Stomach (tissue), 8 donors: ENCODE measurements at regions not wholly inside any gene's neighbourhood (a gene's known extent, or its start where the extent isn't known, plus 50 kb on each side); places are given as distances from the start of the nearest gene placed in this dataset.
"Not testable (repeated sequence)": the region's sequence is repeated elsewhere in the genome, so short reads cannot be mapped to it uniquely, and the experiment has no call there.

Source experiments
- DNase-seq, 2 donors: peaks; one replicate each; pipeline versions ENCODE4 v3.0.0 to v3.0.0-alpha.2; 2013 to 2019
- H3K27ac ChIP-seq, 5 donors: fragments of 200-600 bp in 4 of 5; sonication (generic) in 4 of 5; one replicate each; pipeline ENCODE4 v1.5.1; 2013 to 2019; ENCODE audit warnings: mild to moderate bottlenecking in 1 of 5, moderate library complexity in 1 of 5
- H3K27me3 ChIP-seq, 3 donors: fragments of 200-600 bp; sonication (generic); one replicate each; pipeline ENCODE4 v1.5.1; 2017 to 2019; ENCODE audit warnings: mixed run types in 1 of 3
- H3K36me3 ChIP-seq, 4 donors: fragments of 200-600 bp; sonication (generic); 1 replicate in 3 of 4; 2 replicates in 1 of 4; pipeline ENCODE4 v1.5.1; 2016 to 2019
- H3K4me1 ChIP-seq, 4 donors: fragments of 200-600 bp; sonication (generic); one replicate each; pipeline ENCODE4 v1.5.1; 2016 to 2019
- H3K4me3 ChIP-seq, 4 donors: fragments of 200-600 bp; sonication (generic) in 3 of 4; one replicate each; pipeline ENCODE4 v1.5.1; 2016 to 2019; ENCODE audit warnings: mild to moderate bottlenecking in 1 of 4
- H3K9me3 ChIP-seq, 4 donors: fragments of 200-600 bp; sonication (generic); one replicate each; pipeline ENCODE4 v1.5.1; 2016 to 2019
- EP300 ChIP-seq: sonication (generic); formaldehyde crosslinking; IDR thresholded peaks from one replicate; pipeline ENCODE4 v1.6.1; 2017; ENCODE audit warnings: antibody characterized with exemption
- POLR2A ChIP-seq, 4 donors: fragments of 450-650 bp; IDR thresholded peaks; one replicate each; pipeline ENCODE4 v1.6.1; 2016; ENCODE audit warnings: antibody characterized with exemption in 4 of 4, control low read depth in 2 of 4, mild to moderate bottlenecking in 1 of 4, moderate library complexity in 1 of 4
- POLR2AphosphoS5 ChIP-seq, 3 donors: sonication (generic); formaldehyde crosslinking; IDR thresholded peaks; one replicate each; pipeline ENCODE4 v1.6.1; 2016; ENCODE audit warnings: antibody characterized with exemption in 3 of 3
- WGBS, 5 donors: extraction: QIAGEN DNeasy Blood & Tissue Kit in 3 of 5; methylation state at CpG; one replicate each; pipeline versions ENCODE4 v1.1.5 to v1.1.7; 2013 to 2018; 5-methylcytosine and 5-hydroxymethylcytosine counted together
- intact Hi-C: fragments of 100-400 bp; cut with DNase I; formaldehyde crosslinking; loops from one replicate; pipeline ENCODE4 v1.15.1; 2023; ENCODE audit warnings: low total_unique reads
- TF ChIP-seq, protein P1 (sequence below), 7 experiments: fragments of 450-650 bp in 4 of 7; fragments of 200-600 bp in 3 of 7; sonication (generic) in 3 of 7; IDR thresholded peaks; one replicate each; pipeline ENCODE4 v1.5.1; 2016 to 2019; ENCODE audit warnings: antibody characterized with exemption in 7 of 7, control low read depth in 2 of 7, mild to moderate bottlenecking in 1 of 7
- donor health status: healthy with polysubstance abuse.
- donor health status: Bipolar disorder and iron deficiency.
- donor health status: healthy.

DNA sequence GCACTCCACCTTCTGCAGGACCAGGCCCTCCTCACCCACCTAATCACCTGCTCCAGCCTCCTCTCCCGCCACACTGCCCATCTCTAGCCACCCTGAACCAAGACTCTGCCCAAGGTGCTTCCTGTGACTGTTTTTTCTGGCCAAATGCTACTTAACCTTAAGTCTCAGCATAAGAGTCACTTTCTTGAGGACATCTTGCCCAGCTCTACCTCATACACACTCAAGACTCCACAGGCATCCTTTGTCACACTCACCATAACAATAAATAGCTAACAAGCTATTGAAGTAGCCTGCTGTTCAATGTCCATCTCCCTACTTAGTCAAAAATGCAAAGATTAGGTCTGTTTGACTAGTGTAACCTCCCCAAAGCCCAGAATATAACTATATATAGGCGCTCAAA, 455.4 kb upstream of the NFE2L3 start:
- 69 to 87% (median 71%) methylated on average over 2 of the region's 2 CpGs for WGBS, 5 donors
- intact Hi-C loops = no loop called here
- TF ChIP-seq POLR2AphosphoS5 (IDR thresholded peaks at IDR 0.05) = no peak
- TF ChIP-seq, protein P1, sequence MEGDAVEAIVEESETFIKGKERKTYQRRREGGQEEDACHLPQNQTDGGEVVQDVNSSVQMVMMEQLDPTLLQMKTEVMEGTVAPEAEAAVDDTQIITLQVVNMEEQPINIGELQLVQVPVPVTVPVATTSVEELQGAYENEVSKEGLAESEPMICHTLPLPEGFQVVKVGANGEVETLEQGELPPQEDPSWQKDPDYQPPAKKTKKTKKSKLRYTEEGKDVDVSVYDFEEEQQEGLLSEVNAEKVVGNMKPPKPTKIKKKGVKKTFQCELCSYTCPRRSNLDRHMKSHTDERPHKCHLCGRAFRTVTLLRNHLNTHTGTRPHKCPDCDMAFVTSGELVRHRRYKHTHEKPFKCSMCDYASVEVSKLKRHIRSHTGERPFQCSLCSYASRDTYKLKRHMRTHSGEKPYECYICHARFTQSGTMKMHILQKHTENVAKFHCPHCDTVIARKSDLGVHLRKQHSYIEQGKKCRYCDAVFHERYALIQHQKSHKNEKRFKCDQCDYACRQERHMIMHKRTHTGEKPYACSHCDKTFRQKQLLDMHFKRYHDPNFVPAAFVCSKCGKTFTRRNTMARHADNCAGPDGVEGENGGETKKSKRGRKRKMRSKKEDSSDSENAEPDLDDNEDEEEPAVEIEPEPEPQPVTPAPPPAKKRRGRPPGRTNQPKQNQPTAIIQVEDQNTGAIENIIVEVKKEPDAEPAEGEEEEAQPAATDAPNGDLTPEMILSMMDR (IDR thresholded peaks at IDR 0.05) = no peak
- no peak for TF ChIP-seq POLR2A (IDR thresholded peaks at IDR 0.05)
- TF ChIP-seq EP300 = no peak
- H3K27ac ChIP-seq = no peak overlapping the region
- H3K4me3 ChIP-seq = no peak overlapping the region
- H3K9me3 ChIP-seq = no peaks in the 10 kb centered on the region
- no peak for DNase-seq
- H3K36me3 ChIP-seq = no peaks in the 10 kb centered on the region
- no peaks in the 10 kb centered on the region for H3K27me3 ChIP-seq
- H3K4me1 ChIP-seq = no peaks in the 10 kb centered on the region

DNA sequence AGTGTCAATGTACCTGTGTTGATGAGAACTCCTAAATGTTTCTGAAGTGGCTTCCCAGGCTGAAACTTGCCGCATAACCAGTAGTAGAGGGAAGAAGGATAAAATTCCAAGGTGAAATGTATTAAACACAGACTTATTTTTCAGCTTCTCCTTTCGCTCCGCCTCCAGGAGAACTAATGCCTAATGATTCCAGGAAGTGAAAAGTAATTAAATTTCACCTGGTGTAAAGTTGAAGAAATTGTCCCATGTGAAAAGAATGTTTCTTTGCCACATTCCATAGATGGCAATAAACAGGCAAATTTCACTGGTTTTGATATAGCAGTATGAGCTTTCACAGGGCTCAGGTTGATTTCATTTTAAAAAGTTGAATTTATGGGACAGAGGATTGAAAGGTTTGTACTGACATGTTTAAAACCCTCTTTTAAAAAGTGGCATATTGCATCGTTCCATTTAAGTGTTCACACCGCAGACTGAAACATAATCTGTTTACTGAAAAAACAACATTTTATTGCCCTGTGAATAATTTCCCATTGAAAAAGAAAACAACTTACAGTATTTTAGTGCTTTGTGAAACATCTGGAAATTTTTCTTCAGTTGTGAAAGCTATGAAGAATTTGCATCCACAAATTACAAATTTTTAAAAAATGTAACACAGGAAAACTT, 453.4 kb upstream of the NFE2L3 start:
- intact Hi-C loops = no loop called here
- no peak for TF ChIP-seq POLR2AphosphoS5 (IDR thresholded peaks at IDR 0.05)
- TF ChIP-seq, protein P1 (IDR thresholded peaks at IDR 0.05) = no peak
- no peak for TF ChIP-seq EP300
- no peak for TF ChIP-seq POLR2A (IDR thresholded peaks at IDR 0.05)
- Histone ChIP-seq H3K27ac (no peak overlapping the region), H3K9me3 (no peaks in the 10 kb centered on the region), H3K4me3 (no peak overlapping the region), H3K27me3 (no peaks in the 10 kb centered on the region), H3K4me1 (no peaks in the 10 kb centered on the region), H3K36me3 (no peaks in the 10 kb centered on the region)
- 87 to 93% (median 89%) methylated on average over 5 of the region's 5 CpGs for WGBS, 5 donors
- DNase-seq = no peak

DNA sequence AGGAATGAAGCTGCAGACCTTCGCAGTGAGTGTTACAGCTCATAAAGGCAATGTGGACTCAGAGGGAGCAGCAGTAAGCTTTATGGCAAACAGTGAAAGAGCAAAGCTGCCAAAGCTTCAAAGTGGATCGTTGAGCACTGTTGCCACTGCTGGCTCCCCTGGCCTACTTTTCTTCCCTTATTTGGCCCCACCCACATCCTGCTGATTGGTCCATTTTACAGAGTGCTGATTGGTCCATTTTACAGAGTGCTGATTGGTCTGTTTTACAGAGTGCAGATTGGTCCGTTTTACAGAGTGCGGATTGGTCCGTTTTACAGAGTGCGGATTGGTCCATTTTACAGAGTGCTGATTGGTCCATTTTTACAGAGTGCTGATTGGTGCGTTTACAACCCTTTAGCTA, 451.9 kb upstream of the NFE2L3 start:
- H3K4me1 ChIP-seq, H3K27me3 ChIP-seq, H3K27ac ChIP-seq, intact Hi-C loops, H3K9me3 ChIP-seq, DNase-seq, H3K36me3 ChIP-seq, H3K4me3 ChIP-seq: not testable (repeated sequence)
- 93 to 98% (median 94%) methylated on average over 7 of the region's 7 CpGs for whole genome bisulfite sequencing, 5 donors

DNA sequence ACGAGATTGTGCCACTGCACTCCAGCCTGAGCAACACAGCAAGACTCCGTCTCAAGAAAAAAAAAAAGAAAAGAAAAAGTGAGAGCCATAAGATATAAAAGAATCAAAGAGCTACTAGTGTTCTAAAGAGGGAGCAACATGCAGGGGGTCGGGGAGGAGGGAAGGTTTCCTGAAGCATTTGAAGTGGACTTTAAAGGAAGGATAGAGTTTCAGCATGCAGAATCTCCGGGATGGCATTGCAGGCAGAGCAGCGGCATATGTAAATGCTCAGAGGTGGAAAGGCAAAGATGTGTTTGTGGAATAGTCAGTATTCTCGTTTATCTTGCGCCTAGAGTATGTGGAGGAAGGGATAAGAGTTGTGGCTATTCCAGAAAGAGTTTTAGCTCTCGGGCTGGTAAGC, 447.6 kb upstream of the NFE2L3 start:
- Histone ChIP-seq H3K4me1 (peaks cover 0 to 10% (median 2%) of the 10 kb centered on the region in 4 donors), H3K36me3 (no peaks in the 10 kb centered on the region), H3K27me3 (no peaks in the 10 kb centered on the region), H3K9me3 (peaks cover 0 to 4% (median 0%) of the 10 kb centered on the region in 4 donors), H3K27ac (no peak overlapping the region), H3K4me3 (no peak overlapping the region)
- TF ChIP-seq, protein P1 (IDR thresholded peaks at IDR 0.05) = no peak
- intact Hi-C loops = no loop called here
- no peak for DNase-seq
- 86 to 90% (median 87%) methylated on average over 8 of the region's 8 CpGs for WGBS, 5 donors

DNA sequence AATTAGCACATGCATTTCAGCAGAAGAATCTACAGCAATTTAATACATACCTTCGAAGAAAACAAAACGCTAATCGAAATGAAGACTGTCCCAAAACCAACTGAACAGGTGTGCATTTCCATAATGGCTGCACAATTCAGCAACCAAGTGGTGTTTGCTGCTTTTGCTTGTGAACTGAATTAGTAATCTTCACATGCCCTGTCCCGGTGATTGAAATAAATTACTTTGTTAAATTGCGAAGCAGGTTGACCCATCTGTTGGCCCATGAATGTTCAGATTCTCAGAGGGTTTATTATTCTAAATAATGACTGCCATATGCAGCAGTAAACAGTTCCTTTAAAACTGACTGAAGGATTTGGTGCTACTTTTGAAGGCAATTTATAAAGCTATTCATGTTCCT, 445.2 kb upstream of the NFE2L3 start:
- Histone ChIP-seq H3K4me1 (peaks cover 0 to 10% (median 2%) of the 10 kb centered on the region in 4 donors), H3K27ac (no peak overlapping the region), H3K27me3 (no peaks in the 10 kb centered on the region), H3K4me3 (no peak overlapping the region), H3K9me3 (peaks cover 0 to 4% (median 0%) of the 10 kb centered on the region in 4 donors), H3K36me3 (no peaks in the 10 kb centered on the region)
- DNase-seq = no peak
- intact Hi-C loops = no loop called here
- WGBS, 5 donors = 88 to 98% (median 94%) methylated on average over 5 of the region's 5 CpGs
- no peak for TF ChIP-seq POLR2A (IDR thresholded peaks at IDR 0.05)
- TF ChIP-seq EP300 = no peak
- TF ChIP-seq, protein P1 (IDR thresholded peaks at IDR 0.05) = no peak
- no peak for TF ChIP-seq POLR2AphosphoS5 (IDR thresholded peaks at IDR 0.05)
